Amniotic epithelial cell (primary cell): ENCODE measurements at regions not wholly inside any gene's neighbourhood (a gene's known extent, or its start where the extent isn't known, plus 50 kb on each side); places are given as distances from the start of the nearest gene placed in this dataset.
"Not testable (repeated sequence)": the region's sequence is repeated elsewhere in the genome, so short reads cannot be mapped to it uniquely, and the experiment has no call there.

Experiments used
- DNase-seq: peaks from one replicate; pipeline ENCODE4 v3.0.0-alpha.2; 2010; ENCODE audit warnings: low read depth

DNA sequence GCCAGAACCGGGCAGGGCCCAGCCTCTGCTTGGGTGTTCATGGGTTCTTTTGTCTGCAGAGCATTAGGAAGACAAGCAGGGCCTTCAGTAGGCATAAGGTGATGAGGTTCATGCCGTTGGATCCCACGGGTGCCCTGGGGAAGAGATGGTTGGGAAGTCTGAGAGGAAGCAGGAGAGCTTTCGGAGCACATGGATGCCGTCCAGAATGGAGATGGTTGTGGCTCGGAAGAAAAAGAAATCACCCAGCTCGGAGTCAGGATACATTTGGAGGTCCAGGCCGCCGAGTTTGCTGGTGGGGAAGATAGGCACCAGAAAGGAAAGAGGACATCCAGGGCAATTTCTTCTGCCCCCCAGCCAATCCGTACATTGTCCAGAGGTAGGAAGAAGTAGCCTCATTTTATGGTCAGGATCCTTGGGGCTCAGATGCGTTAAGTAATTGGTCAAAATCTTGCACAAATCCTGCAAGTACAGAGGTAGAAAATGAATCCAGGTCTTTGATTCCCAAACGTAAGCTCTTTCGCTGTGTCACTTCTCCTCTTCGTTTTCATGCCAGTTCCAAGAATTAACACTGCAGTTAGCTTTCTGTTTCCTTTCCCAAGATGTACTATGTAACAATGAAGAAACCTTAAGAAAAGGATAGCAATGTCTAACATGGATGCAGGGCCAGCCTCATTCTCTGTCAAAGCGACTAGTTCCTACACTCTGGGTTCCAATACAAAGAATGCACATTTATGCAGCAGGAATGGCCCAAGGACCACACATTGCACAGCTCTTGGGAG is 147.8 kb upstream of the KLF6 start:
- DNase-seq, result no peak

DNA sequence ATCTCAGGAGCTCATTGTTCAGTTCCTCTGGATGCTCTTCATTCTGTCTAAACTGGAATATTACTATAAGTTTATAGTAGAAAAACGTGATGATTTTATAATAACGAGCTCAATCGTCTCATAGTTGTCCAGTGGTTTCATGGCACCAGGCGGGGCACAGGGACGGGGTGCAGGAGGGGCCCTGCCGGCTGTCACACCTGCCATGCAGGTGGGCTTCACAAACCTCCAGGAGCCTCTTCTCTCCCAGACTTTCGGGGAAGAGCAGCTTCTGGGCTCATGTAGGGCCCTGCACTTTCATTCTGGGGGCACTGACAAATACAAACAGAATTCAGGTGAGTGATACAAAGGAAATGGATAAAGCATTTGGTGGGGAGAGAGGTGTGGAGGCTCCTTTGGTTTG is 146.9 kb upstream of the KLF6 start:
- DNase-seq, result no peak

GRCh38 chr10:3931224-3931623 is 146.2 kb upstream of the KLF6 start:
- no peak for DNase-seq

DNA sequence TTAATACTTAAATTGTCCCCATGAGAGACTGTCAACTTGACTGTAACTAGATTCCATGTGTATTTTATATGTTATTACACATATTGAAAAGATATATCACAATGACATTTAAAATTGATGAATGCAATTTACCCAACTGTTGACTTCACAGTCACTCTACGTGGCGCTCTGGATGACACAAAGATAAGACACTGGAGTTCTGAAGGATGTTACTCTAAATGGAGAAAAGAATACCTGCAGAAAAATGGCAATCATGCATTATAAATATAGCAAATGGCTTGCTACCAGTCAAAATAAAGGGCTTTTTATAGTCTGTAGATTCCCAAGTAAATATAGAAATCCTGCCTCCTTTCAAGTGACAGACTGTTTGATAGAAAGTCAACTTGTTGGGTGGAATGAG is 143.6 kb upstream of the KLF6 start:
- no peak for DNase-seq

DNA sequence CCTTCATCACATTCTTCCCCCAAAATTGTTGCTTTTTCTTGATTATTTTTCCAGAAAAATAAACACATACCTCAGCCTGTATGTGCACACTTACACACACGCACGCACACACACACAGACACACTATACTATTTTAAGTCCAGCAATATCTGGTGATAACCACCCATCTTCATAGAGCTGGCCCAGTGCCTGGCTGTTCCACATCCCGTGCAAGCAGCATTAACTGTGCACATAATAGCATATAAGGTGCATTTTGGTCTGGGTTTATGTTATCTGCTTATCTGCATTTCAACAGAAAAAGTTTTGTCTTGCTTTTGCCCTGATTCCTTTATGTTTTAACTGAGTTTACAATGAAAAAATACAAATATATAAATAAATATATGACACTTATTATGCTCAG is 143.1 kb upstream of the KLF6 start:
- no peak for DNase-seq

GRCh38 chr10:3926675-3927525 is 141.9 kb upstream of the KLF6 start:
- peak; percentile 97 for DNase-seq

DNA sequence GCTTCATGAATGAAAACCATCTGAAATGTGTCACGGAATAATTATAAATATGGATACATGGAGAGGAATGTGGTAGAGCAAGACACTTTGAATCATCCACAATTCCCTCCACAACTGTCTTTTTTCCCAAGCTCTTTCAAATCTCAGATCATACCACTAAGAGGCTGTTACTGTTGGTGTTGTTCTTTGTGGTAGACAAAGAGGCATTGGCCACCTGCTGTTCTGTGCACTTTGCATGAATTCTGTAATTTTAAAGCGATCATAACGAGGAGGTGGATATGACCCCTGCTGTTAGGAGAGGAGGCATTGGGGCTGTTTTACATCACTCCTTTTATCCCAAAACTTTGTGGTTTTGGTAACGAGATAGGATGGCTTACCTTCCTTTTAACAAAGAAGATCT is 141.2 kb upstream of the KLF6 start:
- DNase-seq, result peak; percentile 64

GRCh38 chr10:3925184-3925583 is 140.2 kb upstream of the KLF6 start:
- DNase-seq, result no peak

- peak; percentile 88 for DNase-seq
Measured at GRCh38 chr10:3924344-3924743, 139.3 kb upstream of the KLF6 start.

- DNase-seq, result no peak
Measured at GRCh38 chr10:3923033-3923432, 138.0 kb upstream of the KLF6 start.

GRCh38 chr10:3919709-3920308 is 134.8 kb upstream of the KLF6 start:
- no peak for DNase-seq

DNA sequence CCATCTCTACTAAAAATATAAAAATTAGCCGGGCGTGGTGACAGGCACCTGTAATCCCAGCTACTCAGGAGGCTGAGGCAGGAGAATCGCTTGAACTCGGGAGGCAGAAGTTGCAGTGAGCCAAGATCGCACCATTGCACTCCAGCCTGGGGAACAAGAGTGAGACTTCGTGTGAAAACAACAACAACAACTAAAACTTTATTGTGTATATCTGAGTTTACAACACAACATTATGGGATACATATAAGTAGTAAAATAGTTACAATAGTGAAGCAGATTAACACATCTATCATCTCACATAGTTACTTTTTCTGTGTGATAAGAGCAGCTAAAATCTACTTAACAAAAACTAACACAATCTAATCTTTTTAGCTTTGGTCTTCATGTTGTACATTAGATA is 132.4 kb upstream of the KLF6 start:
- not testable (repeated sequence) for DNase-seq

DNA sequence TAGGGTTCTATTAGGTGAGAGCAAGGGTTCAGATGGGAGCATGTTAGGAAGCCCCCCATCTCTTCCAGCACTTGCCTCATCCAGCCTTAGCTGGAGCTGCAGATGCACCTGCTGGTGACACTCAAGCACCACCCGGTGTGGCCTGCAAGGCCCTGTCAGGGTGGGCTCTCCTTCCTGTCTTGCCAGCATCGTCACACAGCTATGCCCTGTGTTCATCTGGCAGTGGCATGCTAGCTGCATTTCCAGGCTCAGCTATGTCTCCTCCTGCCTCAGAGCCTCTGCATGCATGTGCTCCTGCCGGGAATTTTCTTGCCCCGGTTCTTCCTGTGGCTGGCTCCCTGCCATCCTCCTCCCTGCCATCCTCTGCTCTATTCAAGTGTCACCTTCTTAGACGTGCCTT is 129.7 kb upstream of the KLF6 start:
- no peak for DNase-seq

DNA sequence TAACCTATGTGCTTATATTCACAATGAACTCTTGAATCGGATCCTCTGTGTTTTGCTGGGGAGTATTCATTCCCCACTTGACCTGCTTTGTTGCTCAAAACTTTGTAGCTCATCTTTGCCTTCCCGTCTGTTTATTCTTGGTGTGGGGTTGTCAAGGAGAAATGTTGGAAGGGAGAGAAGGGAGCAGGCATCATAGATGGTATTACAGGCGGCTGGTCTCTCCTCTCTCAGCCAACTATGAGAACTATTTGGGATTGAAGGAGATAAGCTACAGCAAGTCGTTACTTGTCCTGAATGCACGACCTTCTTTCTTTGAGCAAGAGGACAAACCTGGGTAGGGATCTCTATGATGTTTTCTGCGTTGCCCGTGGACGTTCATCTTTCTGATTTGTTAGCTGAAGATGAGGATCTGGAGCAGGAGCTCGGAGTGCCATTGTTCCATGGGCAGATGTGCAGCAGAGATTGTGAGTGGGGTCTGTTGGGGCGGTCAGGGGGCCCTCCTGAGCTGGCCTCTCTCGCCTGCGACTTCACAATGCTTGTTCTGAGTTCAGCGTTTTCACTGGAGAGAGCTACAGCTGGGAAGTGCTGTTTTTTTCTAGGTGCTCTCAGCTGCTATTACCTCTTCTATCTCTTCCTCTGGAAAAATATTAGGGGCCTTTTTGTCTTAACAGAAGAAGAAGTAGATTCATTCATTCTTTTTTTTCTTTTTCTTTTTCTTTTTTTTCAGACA is 126.9 kb upstream of the KLF6 start:
- DNase-seq, result peak; percentile 70

- DNase-seq, result no peak
Measured at GRCh38 chr10:3911241-3911640, 126.2 kb upstream of the KLF6 start.

DNA sequence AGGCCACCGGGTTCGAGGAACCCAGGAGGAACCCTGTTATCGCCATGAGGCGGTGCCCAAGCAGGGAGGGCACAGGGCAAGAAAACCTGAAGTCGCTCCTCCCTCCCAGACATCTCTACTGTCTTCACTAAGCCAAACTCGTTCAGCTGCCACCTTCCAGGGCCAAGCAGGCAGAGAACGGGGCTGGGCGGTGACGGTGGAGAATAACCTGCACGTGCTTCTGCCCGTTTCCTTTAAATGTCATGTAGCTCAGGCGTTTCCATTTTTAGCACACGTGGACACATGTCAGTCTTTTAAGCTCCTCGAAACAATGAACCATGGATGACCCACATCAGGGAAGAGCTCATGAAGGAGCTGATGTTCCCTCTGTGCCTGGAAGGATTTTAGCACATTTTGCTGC is 124.3 kb upstream of the KLF6 start:
- no peak for DNase-seq

- no peak for DNase-seq
Measured at GRCh38 chr10:3908183-3908582, 123.2 kb upstream of the KLF6 start.

DNA sequence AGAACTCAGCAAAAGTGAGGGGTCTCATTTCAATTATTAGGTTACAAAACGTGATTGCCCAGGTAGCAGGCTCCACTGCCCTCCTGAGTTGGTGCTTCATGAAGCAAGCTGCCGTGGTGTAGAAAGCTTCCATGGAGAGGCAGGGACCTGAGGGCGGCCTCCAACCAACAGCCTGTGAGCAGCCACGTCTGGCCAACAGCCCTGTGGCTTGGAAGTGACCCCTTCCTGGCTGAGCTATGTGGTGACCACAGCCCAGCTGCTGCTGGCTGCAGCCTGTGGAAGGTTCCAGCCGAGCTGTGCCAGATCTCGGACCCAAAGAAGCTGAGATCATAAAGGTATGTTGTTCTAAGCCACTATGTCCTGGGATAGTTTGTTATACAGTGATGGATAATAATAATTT is 122.5 kb upstream of the KLF6 start:
- DNase-seq, result no peak

DNA sequence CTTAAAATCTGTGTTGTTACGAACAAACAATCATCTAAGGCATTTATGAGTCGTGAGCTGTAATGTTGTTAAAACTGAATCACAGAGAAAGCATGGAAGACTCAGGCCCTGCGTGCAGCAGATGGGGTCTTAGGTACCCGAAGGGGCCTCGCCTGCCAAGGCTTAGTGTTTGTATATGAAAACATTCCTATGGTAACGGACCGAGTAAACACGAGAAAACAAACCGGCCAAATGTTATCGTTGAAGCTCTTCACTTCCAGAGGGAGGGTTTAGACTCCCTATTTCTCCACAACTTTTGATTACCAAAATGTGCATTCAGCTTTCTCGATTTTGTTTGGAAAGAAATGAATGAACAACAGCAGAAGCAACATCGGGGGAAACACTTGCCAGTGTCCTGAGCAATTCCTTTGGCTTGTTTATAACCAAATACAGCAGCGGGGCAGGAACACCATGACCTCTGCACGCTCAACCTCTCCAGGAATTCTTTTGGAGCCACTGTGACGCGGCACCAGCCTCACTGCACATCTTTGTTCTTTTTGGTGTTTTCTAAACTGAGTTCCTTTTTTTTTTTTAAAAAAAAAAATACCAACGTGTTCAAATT is 121.6 kb upstream of the KLF6 start:
- peak; percentile 75 for DNase-seq

- no peak for DNase-seq
Measured at GRCh38 chr10:3904419-3904960, 119.5 kb upstream of the KLF6 start.

- DNase-seq, result peak; percentile 66
Measured at GRCh38 chr10:3902809-3903410, 117.9 kb upstream of the KLF6 start.
